GM06990 (cell line): ENCODE measurements at regions not wholly inside any gene's neighbourhood (a gene's known extent, or its start where the extent isn't known, plus 50 kb on each side); places are given as distances from the start of the nearest gene placed in this dataset.
"Not testable (repeated sequence)": the region's sequence is repeated elsewhere in the genome, so short reads cannot be mapped to it uniquely, and the experiment has no call there.

ENCODE experiments used
- DNase-seq: peaks from one replicate; pipeline ENCODE4 v3.0.0-alpha.2; 2011; ENCODE audit not compliant: insufficient read length; ENCODE audit errors: extremely low read depth
- H3K27me3 ChIP-seq: replicated peaks from 2 replicates; pipeline ENCODE4 v1.6.0; 2011; ENCODE audit warnings: low read length; ENCODE audit not compliant: control insufficient read depth, insufficient read depth
- H3K36me3 ChIP-seq: 2 replicates; pipeline ENCODE4 v1.5.1; 2011; ENCODE audit warnings: low read length; ENCODE audit not compliant: control insufficient read depth, insufficient read depth
- H3K4me3 ChIP-seq: replicated peaks from 2 replicates; pipeline ENCODE4 v1.5.1; 2011; ENCODE audit warnings: low read depth, mild to moderate bottlenecking, control low read depth, low read length
- TF ChIP-seq, protein P1 (sequence below): IDR thresholded peaks from 2 replicates; pipeline ENCODE4 v1.5.1; 2011; ENCODE audit warnings: low read length, control low read depth, mild to moderate bottlenecking, inconsistent platforms; ENCODE audit not compliant: insufficient read depth, poor library complexity, severe bottlenecking

- H3K4me3 ChIP-seq, result peak overlapping the region; percentile 54
- peak; percentile 66 for DNase-seq
- not testable (repeated sequence) for H3K36me3 ChIP-seq, H3K27me3 ChIP-seq
Measured at GRCh38 chr13:25017808-25018728, 77.9 kb upstream of the PABPC3 start.

DNA sequence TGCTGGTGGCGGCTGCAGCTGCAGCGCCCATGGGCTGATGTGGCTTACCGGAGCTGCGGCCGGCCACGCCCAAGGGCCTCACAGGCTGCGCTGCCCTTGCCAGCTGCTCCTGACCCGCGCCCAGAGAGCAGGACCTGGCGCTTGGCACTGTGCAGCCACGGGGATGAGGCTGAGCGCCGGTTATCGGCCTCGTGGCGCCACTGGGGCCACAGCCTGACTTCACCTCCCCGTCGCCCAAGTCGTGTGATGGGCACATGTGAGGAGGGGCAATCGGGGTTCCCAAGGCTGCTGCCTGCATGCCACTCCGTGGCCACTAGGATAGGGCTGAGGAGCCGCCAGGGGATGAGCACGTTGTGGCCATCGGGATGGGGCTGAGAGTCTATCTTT is 77.2 kb upstream of the PABPC3 start:
- peak; percentile 20 for DNase-seq
- peak overlapping the region; percentile 54 for H3K4me3 ChIP-seq
- TF ChIP-seq, protein P1, sequence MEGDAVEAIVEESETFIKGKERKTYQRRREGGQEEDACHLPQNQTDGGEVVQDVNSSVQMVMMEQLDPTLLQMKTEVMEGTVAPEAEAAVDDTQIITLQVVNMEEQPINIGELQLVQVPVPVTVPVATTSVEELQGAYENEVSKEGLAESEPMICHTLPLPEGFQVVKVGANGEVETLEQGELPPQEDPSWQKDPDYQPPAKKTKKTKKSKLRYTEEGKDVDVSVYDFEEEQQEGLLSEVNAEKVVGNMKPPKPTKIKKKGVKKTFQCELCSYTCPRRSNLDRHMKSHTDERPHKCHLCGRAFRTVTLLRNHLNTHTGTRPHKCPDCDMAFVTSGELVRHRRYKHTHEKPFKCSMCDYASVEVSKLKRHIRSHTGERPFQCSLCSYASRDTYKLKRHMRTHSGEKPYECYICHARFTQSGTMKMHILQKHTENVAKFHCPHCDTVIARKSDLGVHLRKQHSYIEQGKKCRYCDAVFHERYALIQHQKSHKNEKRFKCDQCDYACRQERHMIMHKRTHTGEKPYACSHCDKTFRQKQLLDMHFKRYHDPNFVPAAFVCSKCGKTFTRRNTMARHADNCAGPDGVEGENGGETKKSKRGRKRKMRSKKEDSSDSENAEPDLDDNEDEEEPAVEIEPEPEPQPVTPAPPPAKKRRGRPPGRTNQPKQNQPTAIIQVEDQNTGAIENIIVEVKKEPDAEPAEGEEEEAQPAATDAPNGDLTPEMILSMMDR, result no peak

DNA sequence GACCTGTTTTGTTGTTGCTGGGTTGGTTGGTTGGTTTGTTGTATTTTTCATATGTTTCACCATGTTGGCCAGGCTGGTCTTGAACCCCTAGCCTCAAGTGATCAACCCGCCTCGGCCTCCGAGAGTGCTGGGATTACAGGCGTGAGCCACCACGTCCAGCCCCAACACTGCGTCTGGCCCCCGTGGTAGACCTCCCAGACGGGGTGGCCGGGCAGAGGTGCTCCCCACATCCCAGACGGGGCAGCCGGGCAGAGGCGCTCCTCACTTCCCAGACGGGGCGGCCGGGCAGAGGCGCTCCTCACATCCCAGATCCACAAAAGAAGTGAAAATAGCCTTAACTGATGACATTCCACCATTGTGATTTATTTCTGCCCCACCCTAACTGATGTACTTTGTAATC is 76.2 kb upstream of the PABPC3 start:
- H3K4me3 ChIP-seq, DNase-seq, H3K36me3 ChIP-seq, H3K27me3 ChIP-seq: not testable (repeated sequence)

More for the DNA sequence above, 77.2 kb upstream of the PABPC3 start:
- no peaks in the 10 kb centered on the region for H3K36me3 ChIP-seq
- peaks cover 2% of the 10 kb centered on the region for H3K27me3 ChIP-seq

DNA sequence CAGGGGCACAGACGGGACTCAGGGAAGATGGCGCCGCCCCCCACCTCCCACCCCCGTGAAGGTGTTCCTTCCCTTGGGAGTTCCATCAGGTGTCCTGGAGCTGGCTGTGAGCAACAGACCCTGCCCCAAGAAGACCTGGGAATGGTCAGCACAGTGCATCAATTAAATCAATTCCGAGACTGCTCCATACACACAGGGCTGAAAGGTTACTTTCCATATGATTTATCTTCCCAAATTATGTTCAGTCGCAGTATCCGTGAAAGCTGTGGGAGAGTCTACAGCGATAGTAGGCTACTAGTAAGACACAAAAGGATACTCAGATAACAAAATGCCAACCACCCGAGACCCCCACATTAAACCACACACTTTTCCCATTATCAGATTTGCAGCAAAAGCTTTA is 71.8 kb upstream of the PABPC3 start:
- Histone ChIP-seq H3K4me3 (no peak overlapping the region), H3K36me3 (no peaks in the 10 kb centered on the region), H3K27me3 (peaks cover 2% of the 10 kb centered on the region)
- no peak for DNase-seq
- TF ChIP-seq, protein P1, result no peak

- Histone ChIP-seq H3K36me3 (no peaks in the 10 kb centered on the region), H3K27me3 (no peaks in the 10 kb centered on the region), H3K4me3 (no peak overlapping the region)
- DNase-seq, result no peak
- TF ChIP-seq, protein P1, result no peak
Measured at GRCh38 chr13:25032160-25032559, 63.8 kb upstream of the PABPC3 start.

DNA sequence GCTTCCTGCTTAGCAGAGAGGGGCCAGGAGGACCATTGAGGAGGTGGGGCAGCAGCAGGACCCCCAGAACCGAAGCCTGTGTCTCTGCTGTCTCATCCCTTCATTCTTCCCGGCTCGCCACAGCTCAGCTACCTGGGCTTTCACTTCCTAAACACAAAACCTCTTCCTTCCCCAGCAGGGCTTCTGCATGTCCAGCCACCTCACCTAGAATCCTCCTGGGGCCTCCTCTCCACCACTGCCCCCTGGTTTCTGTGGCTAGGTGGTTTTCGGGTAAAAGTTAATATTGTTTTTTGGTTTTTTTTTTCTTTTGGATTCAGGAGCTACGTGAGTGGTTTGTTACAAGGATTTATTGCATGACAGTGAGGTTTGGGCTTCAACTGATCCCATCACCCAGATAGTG is 61.8 kb upstream of the PABPC3 start:
- no peaks in the 10 kb centered on the region for H3K36me3 ChIP-seq
- H3K4me3 ChIP-seq, result no peak overlapping the region
- no peak for DNase-seq
- TF ChIP-seq, protein P1, result no peak
- no peaks in the 10 kb centered on the region; the same call in 1 of the 2 replicates for H3K27me3 ChIP-seq
